ENCODE measurements at regions not wholly inside any gene's neighbourhood (a gene's known extent, or its start where the extent isn't known, plus 50 kb on each side); places are given as distances from the start of the nearest gene placed in this dataset.
A peak's percentile ranks its signal among the peaks of the same experiment; 100 is the strongest.

DNA sequence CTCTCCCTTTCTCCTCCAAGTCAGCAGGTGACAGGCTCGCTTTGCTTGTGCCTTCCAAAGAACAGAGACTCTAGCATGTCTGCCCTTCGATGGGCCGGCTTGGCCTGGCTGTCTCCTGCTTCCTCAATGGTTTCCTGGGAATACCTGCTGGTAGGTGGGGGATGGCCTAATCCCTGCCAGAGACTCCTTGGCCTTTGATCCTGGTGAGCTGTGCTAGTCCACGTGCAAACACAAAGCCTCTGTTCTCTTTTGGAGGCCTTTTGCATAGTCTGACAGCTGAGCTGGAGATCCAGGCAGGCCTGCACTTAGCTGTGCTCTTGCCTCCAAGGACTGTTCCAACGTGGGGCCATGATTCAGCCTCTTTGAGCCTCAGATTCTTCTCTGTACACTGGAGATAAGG is 67.6 kb downstream of the ARL4C start:
- TF ChIP-seq EZH2phosphoT487 (IDR thresholded peaks at IDR 0.05; ENCODE audit: low read length) (no peak), CTCF (IDR thresholded peaks at IDR 0.05; ENCODE audit: low read length) (no peak), EZH2 (optimal IDR thresholded peaks at IDR 0.05; ENCODE audit: low read depth, low read length) (no peak)
- peaks cover 13% of the 10 kb centered on the region; the same call in 1 of the 2 replicates for H3F3A ChIP-seq (ENCODE audit: insufficient read depth, low read length)
- no peaks in the 10 kb centered on the region for H3K9me3 ChIP-seq (replicated peaks; ENCODE audit: insufficient read depth, low read length)
- H4K20me1 ChIP-seq (ENCODE audit: insufficient read depth, low read length), result no peaks in the 10 kb centered on the region
- H3K27ac ChIP-seq (ENCODE audit: low read length), result no peak overlapping the region
- H2AFZ ChIP-seq (ENCODE audit: low read length), result no peak overlapping the region
- no peak overlapping the region for H3K9ac ChIP-seq (ENCODE audit: low read length)
- H3K4me2 ChIP-seq (ENCODE audit: low read depth, low read length), result no peak overlapping the region
- H3K4me1 ChIP-seq (ENCODE audit: low read length), result peaks cover 32% of the 10 kb centered on the region
- no peaks in the 10 kb centered on the region for H3K36me3 ChIP-seq (replicated peaks; ENCODE audit: insufficient read depth, low read length)
- DNase-seq, result no peak
- H3K27me3 ChIP-seq (replicated peaks; ENCODE audit: insufficient read depth, low read length), result no peaks in the 10 kb centered on the region
- no peaks in the 10 kb centered on the region for H3K9me2 ChIP-seq (replicated peaks; ENCODE audit: insufficient read depth, low read length)
- H3K4me3 ChIP-seq (ENCODE audit: low read length), result no peak overlapping the region
- H3K79me2 ChIP-seq (ENCODE audit: low read length), result no peaks in the 10 kb centered on the region

- Histone ChIP-seq H3F3A (ENCODE audit: insufficient read depth, low read length) (peaks cover 13% of the 10 kb centered on the region; the same call in 1 of the 2 replicates), H3K27me3 (replicated peaks; ENCODE audit: insufficient read depth, low read length) (no peaks in the 10 kb centered on the region), H3K4me3 (ENCODE audit: low read length) (0 out of 2 replicates have a peak overlapping the region, but pooled peaks have one; percentile 29), H3K9me2 (replicated peaks; ENCODE audit: insufficient read depth, low read length) (no peaks in the 10 kb centered on the region), H3K36me3 (replicated peaks; ENCODE audit: insufficient read depth, low read length) (no peaks in the 10 kb centered on the region), H3K4me2 (ENCODE audit: low read depth, low read length) (peak overlapping the region; percentile 82), H3K4me1 (ENCODE audit: low read length) (peaks cover 36% of the 10 kb centered on the region), H3K9ac (ENCODE audit: low read length) (peak overlapping the region; percentile 58; the same call in 1 of the 2 replicates), H3K79me2 (ENCODE audit: low read length) (no peaks in the 10 kb centered on the region), H3K27ac (ENCODE audit: low read length) (peak overlapping the region; percentile 93), H3K9me3 (replicated peaks; ENCODE audit: insufficient read depth, low read length) (no peaks in the 10 kb centered on the region), H2AFZ (ENCODE audit: low read length) (peak overlapping the region; percentile 25), H4K20me1 (ENCODE audit: insufficient read depth, low read length) (no peaks in the 10 kb centered on the region)
- TF ChIP-seq EZH2phosphoT487 (IDR thresholded peaks at IDR 0.05; ENCODE audit: low read length), result no peak
- TF ChIP-seq EZH2 (optimal IDR thresholded peaks at IDR 0.05; ENCODE audit: low read depth, low read length), result no peak
- no peak for TF ChIP-seq CTCF (IDR thresholded peaks at IDR 0.05; ENCODE audit: low read length)
- DNase-seq, result no peak
Observed at GRCh38 chr2:234427081-234428061, 69.5 kb downstream of the ARL4C start.

DNA sequence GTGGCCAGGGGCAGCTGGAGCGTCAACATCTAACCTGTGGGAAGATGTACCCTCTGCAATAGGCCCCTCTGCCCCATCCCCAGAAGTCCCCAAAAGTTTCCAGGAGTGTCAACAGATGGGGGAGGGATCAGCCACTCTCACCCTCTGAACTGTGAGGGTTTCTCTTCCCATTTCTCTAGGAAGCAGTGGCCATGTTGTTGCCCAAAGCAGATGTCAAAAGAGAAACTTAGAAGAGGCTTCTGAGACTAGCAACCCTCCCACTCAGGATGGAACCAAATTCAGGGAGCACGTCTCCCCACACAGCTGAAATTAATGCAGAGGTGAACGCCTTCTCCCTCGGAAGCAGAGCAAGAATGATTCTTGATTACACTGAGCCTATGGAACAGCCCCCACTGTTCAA is 70.3 kb downstream of the ARL4C start:
- Histone ChIP-seq H3K9ac (ENCODE audit: low read length) (peak overlapping the region; percentile 58), H3K4me2 (ENCODE audit: low read depth, low read length) (peak overlapping the region; percentile 82), H2AFZ (ENCODE audit: low read length) (peak overlapping the region; percentile 25)

More for the DNA sequence above, 70.3 kb downstream of the ARL4C start:
- H3K27ac ChIP-seq (ENCODE audit: low read length), result peak overlapping the region; percentile 93
- no peaks in the 10 kb centered on the region for H3K79me2 ChIP-seq (ENCODE audit: low read length)
- H3K9me3 ChIP-seq (replicated peaks; ENCODE audit: insufficient read depth, low read length), result no peaks in the 10 kb centered on the region
- no peaks in the 10 kb centered on the region for H4K20me1 ChIP-seq (ENCODE audit: insufficient read depth, low read length)
- DNase-seq, result peak; percentile 16
- no peaks in the 10 kb centered on the region for H3K27me3 ChIP-seq (replicated peaks; ENCODE audit: insufficient read depth, low read length)
- H3K4me1 ChIP-seq (ENCODE audit: low read length), result peaks cover 36% of the 10 kb centered on the region
- H3K4me3 ChIP-seq (ENCODE audit: low read length), result peak overlapping the region; percentile 29
- H3F3A ChIP-seq (ENCODE audit: insufficient read depth, low read length), result peaks cover 13% of the 10 kb centered on the region; the same call in 1 of the 2 replicates
- H3K36me3 ChIP-seq (replicated peaks; ENCODE audit: insufficient read depth, low read length), result no peaks in the 10 kb centered on the region
- TF ChIP-seq EZH2 (optimal IDR thresholded peaks at IDR 0.05; ENCODE audit: low read depth, low read length) (no peak), CTCF (IDR thresholded peaks at IDR 0.05; ENCODE audit: low read length) (no peak), EZH2phosphoT487 (IDR thresholded peaks at IDR 0.05; ENCODE audit: low read length) (no peak)
- H3K9me2 ChIP-seq (replicated peaks; ENCODE audit: insufficient read depth, low read length), result no peaks in the 10 kb centered on the region
